H1 (cell line): ENCODE measurements at regions not wholly inside any gene's neighbourhood (a gene's known extent, or its start where the extent isn't known, plus 50 kb on each side); places are given as distances from the start of the nearest gene placed in this dataset.
A peak's percentile ranks its signal among the peaks of the same experiment; 100 is the strongest.

Source experiments
- CTCF ChIA-PET: fragments of 300-600 bp; sonication (Branson Sonifier 250); formaldehyde crosslinking; loops from one replicate; lab custom pipeline; 2021; ENCODE audit not compliant: partially characterized antibody; lab: Charles Lee
- POLR2A ChIA-PET: fragments of 300-600 bp; sonication (Branson Sonifier 250); formaldehyde crosslinking; loops from one replicate; lab custom pipeline; 2021; ENCODE audit warnings: inconsistent platforms; ENCODE audit not compliant: partially characterized antibody; lab: Charles Lee
- DNase-seq, 2 experiments: peaks; one replicate each; pipeline versions ENCODE4 v3.0.0 to v3.0.0-alpha.2; 2010 to 2022; ENCODE audit warnings: low spot score in 2 of 2, low read depth in 1 of 2, mixed read lengths in 1 of 2
- FAIRE-seq: peaks from 2 replicates; lab custom pipeline; 2011; peaks lifted over from hg19 to GRCh38; lab: Jason Lieb, UNC
- H2AFZ ChIP-seq: 2 replicates; pipeline ENCODE4 v1.8.1; 2012; ENCODE audit warnings: low read length, inconsistent platforms
- H2AK5ac ChIP-seq: 2 replicates; pipeline ENCODE4 v1.6.1; 2013; ENCODE audit warnings: low read depth, low read length
- H2BK120ac ChIP-seq: replicated peaks from 2 replicates; pipeline ENCODE3; 2013; ENCODE audit warnings: low read depth, low read length, inconsistent platforms
- H2BK12ac ChIP-seq: 2 replicates; pipeline ENCODE4 v1.6.1; 2013; ENCODE audit warnings: low read depth, low read length
- H2BK15ac ChIP-seq: 2 replicates; pipeline ENCODE4 v1.6.1; 2013; ENCODE audit warnings: low read length
- H2BK20ac ChIP-seq: 2 replicates; pipeline ENCODE4 v1.6.1; 2013; ENCODE audit warnings: low read length
- H2BK5ac ChIP-seq: 2 replicates; pipeline ENCODE4 v1.6.1; 2013; ENCODE audit warnings: low read depth, low read length
- H3K14ac ChIP-seq: 2 replicates; pipeline ENCODE4 v1.6.1; 2013; ENCODE audit warnings: inconsistent platforms; ENCODE audit not compliant: insufficient read length
- H3K18ac ChIP-seq: 2 replicates; pipeline ENCODE4 v1.6.1; 2013; ENCODE audit warnings: low read length; ENCODE audit errors: extremely low read depth
- H3K23ac ChIP-seq: 2 replicates; pipeline ENCODE4 v1.6.1; 2013; ENCODE audit warnings: inconsistent platforms; ENCODE audit not compliant: insufficient read length
- H3K23me2 ChIP-seq: 2 replicates; pipeline ENCODE4 v1.6.1; 2013; ENCODE audit warnings: low read depth, low read length
- H3K27ac ChIP-seq: 2 replicates; pipeline ENCODE4 v1.6.1; 2011; ENCODE audit warnings: low read depth, low read length, inconsistent platforms
- H3K27me3 ChIP-seq, 4 experiments: replicated peaks in 1 of 4; 1 replicate in 1 of 4; 2 replicates in 3 of 4; pipeline versions ENCODE4 v1.6.1 to v1.8.1; 2011 to 2013; ENCODE audit warnings: low read length in 3 of 4, mild to moderate bottlenecking in 3 of 4, inconsistent platforms in 2 of 4, mixed read lengths in 2 of 4, moderate library complexity in 1 of 4; ENCODE audit not compliant: control insufficient read depth in 3 of 4, insufficient read depth in 3 of 4; ENCODE audit errors: extremely low read depth in 1 of 4
- H3K36me3 ChIP-seq, 4 experiments: 2 replicates each; pipeline versions ENCODE4 v1.6.1 to v1.8.1; 2011 to 2013; ENCODE audit warnings: mild to moderate bottlenecking in 4 of 4, low read length in 3 of 4, moderate library complexity in 2 of 4, control low read depth in 1 of 4, inconsistent platforms in 1 of 4; ENCODE audit not compliant: insufficient read depth in 4 of 4, control insufficient read depth in 2 of 4
- H3K4ac ChIP-seq: replicated peaks from 2 replicates; pipeline ENCODE3; 2013; ENCODE audit warnings: low read length, low read depth, mixed read lengths, inconsistent platforms; ENCODE audit not compliant: insufficient read length
- H3K4me1 ChIP-seq, 4 experiments: replicated peaks in 1 of 4; 1 replicate in 1 of 4; 2 replicates in 3 of 4; pipeline versions ENCODE4 v1.6.1 to v1.8.1; 2011 to 2013; ENCODE audit warnings: low read length in 3 of 4, inconsistent platforms in 2 of 4, mixed read lengths in 1 of 4; ENCODE audit not compliant: insufficient read depth in 4 of 4, control insufficient read depth in 3 of 4
- H3K4me2 ChIP-seq, 2 experiments: 2 replicates each; pipeline versions ENCODE4 v1.6.1 to v1.8.1; 2011 to 2013; ENCODE audit warnings: low read depth in 2 of 2, low read length in 2 of 2, control low read depth in 1 of 2, inconsistent platforms in 1 of 2, mild to moderate bottlenecking in 1 of 2; ENCODE audit not compliant: insufficient read depth in 1 of 2
- H3K4me3 ChIP-seq, 4 experiments: fragments of 200-600, 300-600 bp in 1 of 4; sonication (generic), shearing (Covaris generic), sonication (Bioruptor Twin) in 1 of 4; 2 replicates each; pipeline versions ENCODE4 v1.5.1 to v1.8.1; 2011 to 2016; ENCODE audit warnings: low read length in 4 of 4, low read depth in 3 of 4, control low read depth in 2 of 4, inconsistent platforms in 2 of 4, mild to moderate bottlenecking in 2 of 4, mixed read lengths in 1 of 4, moderate library complexity in 1 of 4; ENCODE audit not compliant: insufficient read depth in 2 of 4; ENCODE audit errors: extremely low read depth in 1 of 4
- H3K56ac ChIP-seq: replicated peaks from 2 replicates; pipeline ENCODE3; 2013; ENCODE audit warnings: low read depth, mild to moderate bottlenecking, mixed read lengths, low read length, inconsistent platforms; ENCODE audit not compliant: insufficient read length
- H3K79me1 ChIP-seq: 2 replicates; pipeline ENCODE4 v1.6.1; 2013; ENCODE audit warnings: low read depth, low read length, control low read depth
- H3K79me2 ChIP-seq, 2 experiments: 2 replicates each; pipeline versions ENCODE4 v1.6.1 to v1.8.1; 2012 to 2013; ENCODE audit warnings: low read length in 2 of 2, mild to moderate bottlenecking in 2 of 2, inconsistent platforms in 1 of 2; ENCODE audit not compliant: insufficient read depth in 2 of 2, control insufficient read depth in 1 of 2
- H3K9ac ChIP-seq, 4 experiments: replicated peaks in 1 of 4; 1 replicate in 1 of 4; 2 replicates in 3 of 4; pipeline versions ENCODE4 v1.6.1 to v1.8.1; 2011 to 2013; ENCODE audit warnings: low read depth in 3 of 4, low read length in 3 of 4, control low read depth in 2 of 4, mild to moderate bottlenecking in 2 of 4, moderate library complexity in 2 of 4, inconsistent platforms in 1 of 4; ENCODE audit errors: extremely low read depth in 1 of 4
- H3K9me3 ChIP-seq, 2 experiments: 2 replicates each; pipeline versions ENCODE4 v1.6.1 to v1.8.1; 2012 to 2013; ENCODE audit warnings: mild to moderate bottlenecking in 2 of 2, moderate library complexity in 2 of 2, control low read depth in 1 of 2, inconsistent platforms in 1 of 2, low read depth in 1 of 2, low read length in 1 of 2, mixed read lengths in 1 of 2; ENCODE audit not compliant: insufficient read depth in 2 of 2
- H4K20me1 ChIP-seq, 2 experiments: replicated peaks in 1 of 2; 2 replicates each; pipeline versions ENCODE3 to v1.8.1; 2011 to 2013; ENCODE audit warnings: inconsistent platforms in 2 of 2, low read length in 2 of 2, mild to moderate bottlenecking in 1 of 2; ENCODE audit not compliant: insufficient read depth in 2 of 2, control insufficient read depth in 1 of 2
- H4K5ac ChIP-seq: 2 replicates; pipeline ENCODE4 v1.6.1; 2013; ENCODE audit warnings: low read length, low read depth, mixed read lengths, inconsistent platforms; ENCODE audit not compliant: insufficient read length
- H4K8ac ChIP-seq: 2 replicates; pipeline ENCODE4 v1.8.0; 2013; ENCODE audit warnings: mild to moderate bottlenecking, moderate library complexity, low read length, inconsistent platforms; ENCODE audit not compliant: insufficient read depth; ENCODE audit errors: extremely low read depth
- H4K91ac ChIP-seq: replicated peaks from 2 replicates; pipeline ENCODE3; 2013; ENCODE audit warnings: low read length, mixed read lengths, inconsistent platforms; ENCODE audit not compliant: insufficient read length
- CHD2 ChIP-seq: IDR thresholded peaks from 2 replicates; pipeline ENCODE4 v1.6.1; 2012; ENCODE audit warnings: low read length, improper control_type of control experiment
- CTCF ChIP-seq, 3 experiments: IDR thresholded peaks; 1 replicate in 2 of 3; 2 replicates in 1 of 3; pipeline versions ENCODE4 v1.5.1 to v1.6.1; 2011; ENCODE audit warnings: low read length in 3 of 3, mild to moderate bottlenecking in 3 of 3, inconsistent platforms in 2 of 3, low read depth in 1 of 3, moderate library complexity in 1 of 3; ENCODE audit not compliant: insufficient read depth in 1 of 3; ENCODE audit errors: control extremely low read depth in 1 of 3
- E2F6 ChIP-seq: IDR thresholded peaks from 2 replicates; pipeline ENCODE4 v1.6.1; 2012; ENCODE audit warnings: inconsistent platforms
- EGR1 ChIP-seq: IDR thresholded peaks from 2 replicates; pipeline ENCODE4 v1.6.1; 2011; ENCODE audit warnings: low read depth, low read length, borderline replicate concordance
- KDM5A ChIP-seq: fragments of 200-600 bp; IDR thresholded peaks from 2 replicates; pipeline ENCODE4 v1.7.1; 2012; ENCODE audit warnings: mild to moderate bottlenecking, low read length, inconsistent platforms, mixed read lengths
- NRF1 ChIP-seq: IDR thresholded peaks from 2 replicates; pipeline ENCODE4 v1.6.1; 2011; ENCODE audit warnings: mild to moderate bottlenecking, low read depth, low read length, improper control_type of control experiment
- POU5F1 ChIP-seq: IDR thresholded peaks from 2 replicates; pipeline ENCODE4 v1.6.1; 2011; ENCODE audit warnings: low read depth, mild to moderate bottlenecking, low read length, moderate library complexity
- SAP30 ChIP-seq: fragments of 300-600 bp; sonication (generic); IDR thresholded peaks from 2 replicates; pipeline ENCODE4 v1.7.1; 2012; ENCODE audit warnings: low read length, moderate library complexity, mild to moderate bottlenecking, inconsistent platforms; ENCODE audit not compliant: insufficient read depth, insufficient replicate concordance
- SIRT6 ChIP-seq: IDR thresholded peaks from one replicate; pipeline ENCODE4 v1.7.1; 2012; ENCODE audit warnings: low read length, inconsistent platforms
- SP1 ChIP-seq: IDR thresholded peaks from 2 replicates; pipeline ENCODE4 v1.6.1; 2011; ENCODE audit warnings: low read depth, low read length
- SUZ12 ChIP-seq: fragments of 200-600 bp; sonication (generic); IDR thresholded peaks from 2 replicates; pipeline ENCODE4 v1.6.1; 2012; ENCODE audit warnings: mild to moderate bottlenecking, inconsistent platforms, low read length, moderate library complexity, mixed read lengths
- TAF7 ChIP-seq: optimal IDR thresholded peaks from 2 replicates; pipeline ENCODE3; 2011; ENCODE audit warnings: low read depth, mild to moderate bottlenecking, inconsistent platforms, low read length, moderate library complexity, borderline replicate concordance
- WGBS, 2 experiments: shearing (Covaris generic) in 1 of 2; methylation state at CpG; one replicate each; pipeline versions ENCODE4 v1.1.6 to v1.1.7; 2013 to 2015; ENCODE audit warnings: low lambda C conversion rate in 2 of 2, mixed read lengths in 2 of 2, inconsistent platforms in 1 of 2, low coverage in 1 of 2, missing lambda C conversion rate in 1 of 2; ENCODE audit not compliant: insufficient replicate concordance in 2 of 2, insufficient coverage in 1 of 2, insufficient read length in 1 of 2; ENCODE audit errors: extremely low coverage in 1 of 2, missing lambda C conversion rate in 1 of 2; 5-methylcytosine and 5-hydroxymethylcytosine counted together

GRCh38 chr10:121284936-121285335 is 313.3 kb downstream of the FGFR2 start:
- H3K23me2 ChIP-seq = no peaks in the 10 kb centered on the region
- H4K8ac ChIP-seq = no peak overlapping the region
- 83% methylated on average over 4 of the region's 4 CpGs; no CpG with 5 or more reads in 1 of the 2 experiments for WGBS, 2 experiments
- ChIA-PET POLR2A (no interaction called here), CTCF (interaction anchor here (0.6 kb wide), 1 partner anchor 21 kb away, joined by 5 read pairs; no protein-coding TSS in a partner anchor)
- no peak overlapping the region for H4K91ac ChIP-seq
- no peaks in the 10 kb centered on the region for H3K27me3 ChIP-seq
- no peak overlapping the region for H2BK5ac ChIP-seq
- H2BK120ac ChIP-seq = peak overlapping the region; percentile 18
- H2BK12ac ChIP-seq = peak overlapping the region; percentile 31; the same call in 1 of the 2 replicates
- H3K79me2 ChIP-seq = no peaks in the 10 kb centered on the region
- H4K5ac ChIP-seq = no peak overlapping the region
- no peak overlapping the region for H3K56ac ChIP-seq
- H3K36me3 ChIP-seq = no peaks in the 10 kb centered on the region
- H3K4me1 ChIP-seq = peaks cover 11 to 27% (median 19%) of the 10 kb centered on the region in 4 experiments; a peak in 6 of 7 replicates
- no peak overlapping the region for H3K14ac ChIP-seq
- no peak overlapping the region for H3K9ac ChIP-seq
- DNase-seq (no peak), FAIRE-seq (no peak)
- H3K4me3 ChIP-seq = no peak overlapping the region
- H3K18ac ChIP-seq = peak overlapping the region; percentile 10; the same call in 1 of the 2 replicates
- H2BK20ac ChIP-seq = 0 out of 2 replicates have a peak overlapping the region, but pooled peaks have one; percentile 72
- no peak overlapping the region for H3K23ac ChIP-seq
- no peak overlapping the region for H3K4me2 ChIP-seq
- no peaks in the 10 kb centered on the region for H4K20me1 ChIP-seq
- no peaks in the 10 kb centered on the region for H3K9me3 ChIP-seq
- no peaks in the 10 kb centered on the region for H3K79me1 ChIP-seq
- H3K27ac ChIP-seq = no peak overlapping the region
- H2BK15ac ChIP-seq = no peak overlapping the region
- no peak overlapping the region for H3K4ac ChIP-seq
- H2AFZ ChIP-seq = peak overlapping the region; percentile 42
- H2AK5ac ChIP-seq = no peak overlapping the region
- no peak for TF ChIP-seq E2F6
- TF ChIP-seq TAF7 = no peak
- TF ChIP-seq SP1 = no peak
- no peak for TF ChIP-seq CHD2
- TF ChIP-seq SAP30 = no peak
- no peak for TF ChIP-seq SIRT6
- TF ChIP-seq POU5F1 = no peak
- no peak for TF ChIP-seq NRF1
- no peak for TF ChIP-seq KDM5A
- TF ChIP-seq CTCF (IDR thresholded peaks at IDR 0.05; ENCODE audit: control extremely low read depth in 1 of 3, insufficient read depth in 1 of 3, low read depth in 1 of 3, low read length in 3 of 3) = no peak
- no peak for TF ChIP-seq SUZ12
- no peak for TF ChIP-seq EGR1
